H9 (cell line): ENCODE measurements at regions not wholly inside any gene's neighbourhood (a gene's known extent, or its start where the extent isn't known, plus 50 kb on each side); places are given as distances from the start of the nearest gene placed in this dataset.

ENCODE experiments used
- DNase-seq: peaks from one replicate; pipeline ENCODE4 v3.0.0-alpha.2; 2017
- H2AFZ ChIP-seq: one replicate; pipeline ENCODE4 v1.6.1; 2013; ENCODE audit warnings: mild to moderate bottlenecking, low read length, control low read depth, moderate library complexity
- H2AK5ac ChIP-seq: 2 replicates; pipeline ENCODE4 v1.6.1; 2013; ENCODE audit warnings: low read length, control low read depth, mixed read lengths; ENCODE audit not compliant: insufficient read length
- H2BK120ac ChIP-seq: one replicate; pipeline ENCODE4 v1.6.1; 2013; ENCODE audit warnings: low read depth, mild to moderate bottlenecking, low read length, control low read depth, inconsistent platforms; ENCODE audit not compliant: poor library complexity, severe bottlenecking
- H2BK12ac ChIP-seq: 2 replicates; pipeline ENCODE4 v1.6.1; 2013; ENCODE audit warnings: low read length, control low read depth, mixed read lengths, low read depth; ENCODE audit not compliant: insufficient read length
- H2BK15ac ChIP-seq: 2 replicates; pipeline ENCODE4 v1.6.1; 2013; ENCODE audit warnings: low read depth, low read length, control low read depth
- H2BK20ac ChIP-seq: one replicate; pipeline ENCODE4 v1.6.1; 2013; ENCODE audit warnings: low read depth, mild to moderate bottlenecking, low read length, control low read depth, inconsistent platforms; ENCODE audit not compliant: poor library complexity, severe bottlenecking
- H2BK5ac ChIP-seq: 2 replicates; pipeline ENCODE4 v1.6.1; 2013; ENCODE audit warnings: low read length, control low read depth, mixed read lengths; ENCODE audit not compliant: insufficient read length
- H3K14ac ChIP-seq: 2 replicates; pipeline ENCODE4 v1.6.1; 2013; ENCODE audit warnings: low read length, control low read depth; ENCODE audit not compliant: insufficient read depth
- H3K18ac ChIP-seq: 2 replicates; pipeline ENCODE4 v1.6.1; 2013; ENCODE audit warnings: low read depth, mild to moderate bottlenecking, mixed read lengths, low read length, control low read depth; ENCODE audit not compliant: insufficient read length
- H3K23ac ChIP-seq: 2 replicates; pipeline ENCODE4 v1.6.1; 2013; ENCODE audit warnings: low read length, control low read depth, mixed read lengths, low read depth; ENCODE audit not compliant: insufficient read length
- H3K23me2 ChIP-seq: 2 replicates; pipeline ENCODE4 v1.6.1; 2013; ENCODE audit warnings: low read depth, mild to moderate bottlenecking, mixed read lengths, low read length, control low read depth; ENCODE audit not compliant: insufficient read length, poor library complexity, severe bottlenecking
- H3K27ac ChIP-seq: 2 replicates; pipeline ENCODE4 v1.5.1; 2013; ENCODE audit warnings: low read length, control low read depth, mixed read lengths, low read depth; ENCODE audit not compliant: insufficient read length
- H3K27me3 ChIP-seq: 2 replicates; pipeline ENCODE4 v1.6.1; 2013; ENCODE audit warnings: low read length, control low read depth, inconsistent platforms; ENCODE audit not compliant: insufficient read depth
- H3K4ac ChIP-seq: 2 replicates; pipeline ENCODE4 v1.6.1; 2013; ENCODE audit warnings: low read depth, mild to moderate bottlenecking, control low read depth, inconsistent platforms, low read length, moderate library complexity
- H3K4me1 ChIP-seq: 2 replicates; pipeline ENCODE4 v1.6.1; 2013; ENCODE audit warnings: low read length, control low read depth, inconsistent platforms; ENCODE audit not compliant: insufficient read depth
- H3K4me2 ChIP-seq: 2 replicates; pipeline ENCODE4 v1.6.1; 2013; ENCODE audit warnings: low read length, control low read depth, mixed read lengths; ENCODE audit not compliant: insufficient read length, insufficient read depth
- H3K56ac ChIP-seq: 2 replicates; pipeline ENCODE4 v1.6.1; 2013; ENCODE audit warnings: low read depth, mild to moderate bottlenecking, mixed read lengths, low read length, control low read depth; ENCODE audit not compliant: insufficient read length
- H3K79me1 ChIP-seq: 2 replicates; pipeline ENCODE4 v1.6.1; 2013; ENCODE audit warnings: low read depth, mild to moderate bottlenecking, moderate library complexity, low read length, control low read depth, inconsistent platforms; ENCODE audit not compliant: insufficient read depth, poor library complexity, severe bottlenecking
- H3K79me2 ChIP-seq: 2 replicates; pipeline ENCODE4 v1.6.1; 2013; ENCODE audit warnings: low read length, control low read depth, inconsistent platforms; ENCODE audit not compliant: insufficient read depth
- H3K9ac ChIP-seq: 2 replicates; pipeline ENCODE4 v1.6.1; 2013; ENCODE audit warnings: low read length, control low read depth, mixed read lengths; ENCODE audit not compliant: insufficient read length; ENCODE audit errors: extremely low read depth
- H3K9me3 ChIP-seq: one replicate; pipeline ENCODE4 v1.6.1; 2013; ENCODE audit warnings: low read depth, low read length, inconsistent platforms; ENCODE audit not compliant: control insufficient read depth
- H3T11ph ChIP-seq: one replicate; pipeline ENCODE4 v1.6.1; 2013; ENCODE audit warnings: mild to moderate bottlenecking, low read length, control low read depth, inconsistent platforms
- H4K20me1 ChIP-seq: one replicate; pipeline ENCODE4 v1.6.1; 2013; ENCODE audit not compliant: control insufficient read depth, insufficient read length, insufficient read depth
- H4K5ac ChIP-seq: 2 replicates; pipeline ENCODE4 v1.6.1; 2013; ENCODE audit warnings: low read depth, mild to moderate bottlenecking, mixed read lengths, low read length, control low read depth; ENCODE audit not compliant: insufficient read length
- H4K8ac ChIP-seq: replicated peaks from 2 replicates; pipeline ENCODE4 v1.6.1; 2013; ENCODE audit warnings: low read length, control low read depth, mixed read lengths, low read depth; ENCODE audit not compliant: insufficient read length
- H4K91ac ChIP-seq: 2 replicates; pipeline ENCODE4 v1.6.1; 2013; ENCODE audit warnings: low read depth, mild to moderate bottlenecking, moderate library complexity, mixed read lengths, low read length, control low read depth; ENCODE audit not compliant: insufficient read length
- H3K27ac Mint-ChIP-seq, 3 experiments: 2 replicates in 2 of 3; 3 replicates in 1 of 3; pipeline ENCODE4 v1.8.0; 2020 to 2021; ENCODE audit warnings: mixed read lengths in 3 of 3, mild to moderate bottlenecking in 1 of 3, moderate library complexity in 1 of 3
- H3K27me3 Mint-ChIP-seq: 2 replicates; pipeline ENCODE4 v1.8.0; 2021; ENCODE audit warnings: low read depth, mild to moderate bottlenecking, moderate library complexity, mixed read lengths
- H3K36me3 Mint-ChIP-seq, 3 experiments: 2 replicates in 2 of 3; 3 replicates in 1 of 3; pipeline ENCODE4 v1.8.0; 2020 to 2021; ENCODE audit warnings: low read depth in 3 of 3, mixed read lengths in 3 of 3; ENCODE audit not compliant: insufficient read depth in 1 of 3
- H3K4me1 Mint-ChIP-seq, 2 experiments: 2 replicates each; pipeline ENCODE4 v1.8.0; 2020; ENCODE audit warnings: mixed read lengths in 2 of 2
- H3K4me3 Mint-ChIP-seq, 2 experiments: 2 replicates in 1 of 2; 3 replicates in 1 of 2; pipeline ENCODE4 v1.8.0; 2020 to 2021; ENCODE audit warnings: mild to moderate bottlenecking in 2 of 2, mixed read lengths in 2 of 2, moderate library complexity in 1 of 2
- H3K9me3 Mint-ChIP-seq, 2 experiments: 2 replicates in 1 of 2; 3 replicates in 1 of 2; pipeline ENCODE4 v1.8.0; 2020; ENCODE audit warnings: mild to moderate bottlenecking in 2 of 2, mixed read lengths in 2 of 2, moderate library complexity in 1 of 2
- CTCF ChIP-seq: fragments of 200-600 bp; sonication (generic); conservative IDR thresholded peaks from 3 replicates; pipeline ENCODE4 v1.8.0; 2021; ENCODE audit warnings: antibody characterized with exemption, mild to moderate bottlenecking
- WGBS: extraction: QIAGEN DNeasy Blood & Tissue Kit; methylation state at CpG from one replicate; pipeline ENCODE4 v1.1.7; 2013; ENCODE audit warnings: missing lambda C conversion rate, low lambda C conversion rate, mixed read lengths; ENCODE audit not compliant: insufficient read length; ENCODE audit errors: extremely low coverage; 5-methylcytosine and 5-hydroxymethylcytosine counted together

DNA sequence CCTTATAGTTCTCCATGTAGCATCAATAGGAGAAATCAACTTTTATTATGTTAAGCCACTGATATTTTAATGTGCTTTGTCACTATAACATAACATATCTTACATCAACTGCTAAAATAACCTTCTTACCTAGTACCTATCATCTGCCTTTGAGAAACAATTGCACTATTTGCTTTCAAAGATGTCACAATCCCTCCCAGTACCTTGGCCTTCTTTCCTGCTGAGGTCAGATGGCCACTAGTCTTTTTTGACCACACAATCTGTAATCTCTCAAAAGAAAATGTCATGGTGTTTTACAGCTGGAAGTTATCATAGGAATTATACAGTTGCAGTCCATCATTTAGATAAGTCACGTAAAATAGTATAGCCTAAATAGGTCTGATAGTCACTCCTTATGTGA, 247.5 kb upstream of the SLITRK3 start:
- Mint-ChIP-seq H3K9me3 (no peaks in the 10 kb centered on the region; a peak in 1 of 5 replicates), H3K4me1 (peaks cover 3% of the 10 kb centered on the region in 2 experiments; a peak in 2 of 4 replicates), H3K27me3 (no peaks in the 10 kb centered on the region), H3K36me3 (no peaks in the 10 kb centered on the region), H3K4me3 (no peak overlapping the region), H3K27ac (no peak overlapping the region)
- H3K27ac ChIP-seq = no peak overlapping the region
- H2AK5ac ChIP-seq = no peak overlapping the region
- H3K9ac ChIP-seq = no peak overlapping the region
- H3K4me1 ChIP-seq = no peaks in the 10 kb centered on the region
- no peak overlapping the region for H3K4me2 ChIP-seq
- H3K18ac ChIP-seq = no peak overlapping the region
- H4K20me1 ChIP-seq = no peaks in the 10 kb centered on the region
- H3K23ac ChIP-seq = no peak overlapping the region
- no peak for TF ChIP-seq CTCF
- no peak overlapping the region for H3K56ac ChIP-seq
- H4K5ac ChIP-seq = no peak overlapping the region
- H3K79me2 ChIP-seq = no peaks in the 10 kb centered on the region
- H3K79me1 ChIP-seq = no peaks in the 10 kb centered on the region
- H2BK20ac ChIP-seq = no peak overlapping the region
- no peaks in the 10 kb centered on the region for H3K23me2 ChIP-seq
- H2BK15ac ChIP-seq = no peak overlapping the region
- H4K91ac ChIP-seq = no peak overlapping the region
- no peak overlapping the region for H4K8ac ChIP-seq
- H2AFZ ChIP-seq = no peak overlapping the region
- H3K9me3 ChIP-seq = no peaks in the 10 kb centered on the region
- no peaks in the 10 kb centered on the region for H3K27me3 ChIP-seq
- no peak overlapping the region for H3K4ac ChIP-seq
- H3T11ph ChIP-seq = no peak overlapping the region
- H2BK120ac ChIP-seq = no peak overlapping the region
- H2BK12ac ChIP-seq = no peak overlapping the region
- WGBS = no CpG with 5 or more reads among the region's 1 CpG
- H3K14ac ChIP-seq = no peak overlapping the region
- H2BK5ac ChIP-seq = no peak overlapping the region
- DNase-seq = no peak
